NCI-H2227 (cell line): ENCODE measurements at regions not wholly inside any gene's neighbourhood (a gene's known extent, or its start where the extent isn't known, plus 50 kb on each side); places are given as distances from the start of the nearest gene placed in this dataset.

Experiments used
- DNase-seq: peaks from one replicate; lab custom pipeline; 2025; ENCODE audit not compliant: unreplicated experiment; lab: John Stamatoyannopoulos, UW

- no peak for DNase-seq
Measured at GRCh38 chr20:50273601-50274491, 83.2 kb downstream of the CEBPB start.

- no peak for DNase-seq
Measured at GRCh38 chr20:50274570-50275430, 84.2 kb downstream of the CEBPB start.

GRCh38 chr20:50276119-50277063, 85.8 kb downstream of the CEBPB start:
- DNase-seq = no peak

- DNase-seq = no peak
Measured at GRCh38 chr20:50277064-50277415, 86.4 kb downstream of the CEBPB start.

GRCh38 chr20:50277460-50278376, 87.1 kb downstream of the CEBPB start:
- DNase-seq = no peak

- DNase-seq = no peak
Measured at GRCh38 chr20:50278377-50278683, 87.7 kb downstream of the CEBPB start.

GRCh38 chr20:50278684-50279531, 88.3 kb downstream of the CEBPB start:
- no peak for DNase-seq

- no peak for DNase-seq
Measured at GRCh38 chr20:50279988-50280850, 89.6 kb downstream of the CEBPB start.

- DNase-seq = no peak
Measured at GRCh38 chr20:50280851-50281655, 90.4 kb downstream of the CEBPB start.

GRCh38 chr20:50281831-50282591, 91.4 kb downstream of the CEBPB start:
- DNase-seq = no peak

GRCh38 chr20:50282592-50283241, 92.1 kb downstream of the CEBPB start:
- no peak for DNase-seq

- DNase-seq = no peak
Measured at GRCh38 chr20:50283370-50283769, 92.7 kb downstream of the CEBPB start.

GRCh38 chr20:50283922-50284810, 93.5 kb downstream of the CEBPB start:
- no peak for DNase-seq

- no peak for DNase-seq
Measured at GRCh38 chr20:50284811-50285375, 94.3 kb downstream of the CEBPB start.
